Natural killer cell (primary cell): ENCODE measurements at regions not wholly inside any gene's neighbourhood (a gene's known extent, or its start where the extent isn't known, plus 50 kb on each side); places are given as distances from the start of the nearest gene placed in this dataset.

ENCODE experiments used
- ATAC-seq, 3 donors: fragments of 150-1000 bp in 2 of 3; fragments of 200-7000 bp in 1 of 3; cut with Tn5 transposase; 1 replicate in 1 of 3; 2 replicates in 2 of 3; pipeline ENCODE4 v1.10.0; 2021; ENCODE audit warnings: mild to moderate bottlenecking in 2 of 3, moderate library complexity in 2 of 3
- DNase-seq, 2 donors: peaks; one replicate each; pipeline versions ENCODE4 v3.0.0 to v3.0.0-alpha.2; 2013 to 2021; ENCODE audit warnings: mixed read lengths in 1 of 2
- H3K27ac ChIP-seq: one replicate; pipeline ENCODE4 v1.5.1; 2013; ENCODE audit warnings: mild to moderate bottlenecking, low read length
- H3K27me3 ChIP-seq: one replicate; pipeline ENCODE4 v1.6.1; 2013; ENCODE audit warnings: low read length; ENCODE audit not compliant: control insufficient read depth, insufficient read depth
- H3K36me3 ChIP-seq: one replicate; pipeline ENCODE4 v1.6.1; 2013; ENCODE audit warnings: low read length; ENCODE audit not compliant: control insufficient read depth, insufficient read depth
- H3K4me1 ChIP-seq: one replicate; pipeline ENCODE4 v1.6.1; 2013; ENCODE audit warnings: low read length; ENCODE audit not compliant: control insufficient read depth, insufficient read depth
- H3K4me3 ChIP-seq: one replicate; pipeline ENCODE4 v1.5.1; 2013; ENCODE audit warnings: low read length
- H3K9me3 ChIP-seq: one replicate; pipeline ENCODE4 v1.6.1; 2013; ENCODE audit warnings: low read length; ENCODE audit not compliant: control insufficient read depth, insufficient read depth
- H3K27ac Mint-ChIP-seq, 2 donors: one replicate each; pipeline ENCODE4 v1.8.0; 2022; ENCODE audit warnings: mild to moderate bottlenecking in 2 of 2, mixed read lengths in 2 of 2, moderate library complexity in 1 of 2
- H3K27me3 Mint-ChIP-seq, 2 donors: one replicate each; pipeline ENCODE4 v1.8.0; 2022; ENCODE audit warnings: low read depth in 2 of 2, mixed read lengths in 2 of 2
- H3K36me3 Mint-ChIP-seq: one replicate; pipeline ENCODE4 v1.8.0; 2022; ENCODE audit warnings: mixed read lengths
- H3K4me1 Mint-ChIP-seq, 2 donors: one replicate each; pipeline ENCODE4 v1.8.0; 2022; ENCODE audit warnings: mixed read lengths in 2 of 2
- H3K4me3 Mint-ChIP-seq: one replicate; pipeline ENCODE4 v1.8.0; 2022; ENCODE audit warnings: mild to moderate bottlenecking, moderate library complexity, mixed read lengths
- H3K9me3 Mint-ChIP-seq, 2 donors: one replicate each; pipeline ENCODE4 v1.8.0; 2022; ENCODE audit warnings: mixed read lengths in 2 of 2
- WGBS: methylation state at CpG from one replicate; pipeline ENCODE4 v1.1.7; 2013; ENCODE audit warnings: missing lambda C conversion rate; ENCODE audit not compliant: insufficient coverage; 5-methylcytosine and 5-hydroxymethylcytosine counted together
- intact Hi-C: fragments of 100-400 bp; cut with micrococcal nuclease; formaldehyde crosslinking; loops from one replicate; pipeline ENCODE4 v1.14.2; 2022
- TF ChIP-seq, protein P1 (sequence below): fragments of 200-600 bp; IDR thresholded peaks from one replicate; pipeline ENCODE4 v1.8.0; 2022; ENCODE audit warnings: antibody characterized with exemption

DNA sequence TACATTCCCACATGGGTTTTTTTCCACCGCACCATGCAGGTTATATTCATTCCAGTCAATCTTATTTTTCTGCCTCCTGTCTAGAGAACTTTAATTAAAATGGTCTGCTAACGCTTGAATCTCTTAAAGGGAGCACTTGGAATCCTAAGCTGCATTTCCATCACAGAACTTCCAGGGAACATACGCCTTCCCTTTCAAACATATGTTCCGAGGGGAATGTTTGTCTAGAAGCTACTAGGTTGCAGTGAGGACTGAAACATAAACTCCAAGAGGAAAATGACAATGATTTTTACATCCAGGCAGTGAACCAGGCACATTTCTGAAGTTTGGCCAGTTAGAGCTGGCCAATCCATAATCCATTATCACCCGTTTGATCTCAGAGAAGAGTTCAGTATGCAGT lies 375.5 kb upstream of the NRP1 start:
- Mint-ChIP-seq H3K4me3 (no peak overlapping the region), H3K9me3 (no peaks in the 10 kb centered on the region)
- 91% methylated on average over 5 of the region's 5 CpGs for WGBS

DNA sequence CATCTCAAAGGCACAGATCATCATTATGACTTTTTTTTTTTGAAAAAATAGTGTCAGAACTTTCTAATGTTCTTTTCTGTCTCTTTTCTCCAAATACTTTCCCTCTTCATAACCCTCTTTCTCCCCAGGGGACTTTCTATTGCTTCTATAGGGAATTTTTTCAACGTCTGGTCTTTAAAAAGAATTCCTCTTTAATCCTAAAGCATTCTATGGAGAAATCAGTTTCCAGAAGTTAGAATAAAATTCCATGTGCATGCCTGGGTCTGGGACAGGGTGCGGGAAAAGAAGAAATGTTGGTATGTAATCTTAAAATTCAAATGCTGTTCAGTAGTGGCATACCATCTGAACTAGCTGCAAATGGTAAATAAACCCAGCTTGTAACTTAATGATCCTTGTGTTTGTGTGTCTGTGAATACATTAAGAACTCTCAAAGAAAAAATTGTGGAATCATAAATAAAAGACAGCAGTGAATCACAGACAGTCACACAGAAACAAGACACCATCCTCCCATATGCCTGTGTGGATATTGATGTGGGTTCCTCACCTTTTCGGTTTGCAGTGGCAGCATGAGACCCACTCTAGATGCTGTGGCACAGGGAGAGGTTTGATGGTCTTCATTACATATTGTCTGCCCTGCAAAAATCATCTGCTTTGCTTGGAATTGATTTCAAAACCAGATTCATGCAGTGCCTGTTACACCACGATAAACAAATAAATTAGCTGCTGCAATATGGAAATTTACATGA lies 374.7 kb upstream of the NRP1 start:
- Histone ChIP-seq H3K4me3 (no peak overlapping the region), H3K36me3 (no peaks in the 10 kb centered on the region), H3K27ac (no peak overlapping the region), H3K4me1 (no peaks in the 10 kb centered on the region), H3K9me3 (no peaks in the 10 kb centered on the region), H3K27me3 (no peaks in the 10 kb centered on the region)
- intact Hi-C loops = no loop called here
- Mint-ChIP-seq H3K4me3 (no peak overlapping the region), H3K36me3 (no peaks in the 10 kb centered on the region), H3K27ac (no peak overlapping the region), H3K9me3 (no peaks in the 10 kb centered on the region), H3K27me3 (peaks cover 20 to 43% of the 10 kb centered on the region in 2 donors), H3K4me1 (no peaks in the 10 kb centered on the region)
- ATAC-seq = no peak
- TF ChIP-seq, protein P1, sequence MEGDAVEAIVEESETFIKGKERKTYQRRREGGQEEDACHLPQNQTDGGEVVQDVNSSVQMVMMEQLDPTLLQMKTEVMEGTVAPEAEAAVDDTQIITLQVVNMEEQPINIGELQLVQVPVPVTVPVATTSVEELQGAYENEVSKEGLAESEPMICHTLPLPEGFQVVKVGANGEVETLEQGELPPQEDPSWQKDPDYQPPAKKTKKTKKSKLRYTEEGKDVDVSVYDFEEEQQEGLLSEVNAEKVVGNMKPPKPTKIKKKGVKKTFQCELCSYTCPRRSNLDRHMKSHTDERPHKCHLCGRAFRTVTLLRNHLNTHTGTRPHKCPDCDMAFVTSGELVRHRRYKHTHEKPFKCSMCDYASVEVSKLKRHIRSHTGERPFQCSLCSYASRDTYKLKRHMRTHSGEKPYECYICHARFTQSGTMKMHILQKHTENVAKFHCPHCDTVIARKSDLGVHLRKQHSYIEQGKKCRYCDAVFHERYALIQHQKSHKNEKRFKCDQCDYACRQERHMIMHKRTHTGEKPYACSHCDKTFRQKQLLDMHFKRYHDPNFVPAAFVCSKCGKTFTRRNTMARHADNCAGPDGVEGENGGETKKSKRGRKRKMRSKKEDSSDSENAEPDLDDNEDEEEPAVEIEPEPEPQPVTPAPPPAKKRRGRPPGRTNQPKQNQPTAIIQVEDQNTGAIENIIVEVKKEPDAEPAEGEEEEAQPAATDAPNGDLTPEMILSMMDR = no peak
- no peak for DNase-seq
- 82% methylated on average over 3 of the region's 4 CpGs for WGBS

More for the DNA sequence above, 375.5 kb upstream of the NRP1 start:
- Mint-ChIP-seq H3K36me3 (no peaks in the 10 kb centered on the region), H3K4me1 (no peaks in the 10 kb centered on the region), H3K27ac (no peak overlapping the region), H3K27me3 (peaks cover 20 to 44% of the 10 kb centered on the region in 2 donors)
- no peaks in the 10 kb centered on the region for H3K27me3 ChIP-seq
- H3K4me1 ChIP-seq = no peaks in the 10 kb centered on the region
- no peak for DNase-seq
- H3K4me3 ChIP-seq = no peak overlapping the region
- intact Hi-C loops = no loop called here
- H3K27ac ChIP-seq = no peak overlapping the region
- TF ChIP-seq, protein P1 = no peak
- H3K36me3 ChIP-seq = no peaks in the 10 kb centered on the region
- ATAC-seq = no peak
- no peaks in the 10 kb centered on the region for H3K9me3 ChIP-seq

DNA sequence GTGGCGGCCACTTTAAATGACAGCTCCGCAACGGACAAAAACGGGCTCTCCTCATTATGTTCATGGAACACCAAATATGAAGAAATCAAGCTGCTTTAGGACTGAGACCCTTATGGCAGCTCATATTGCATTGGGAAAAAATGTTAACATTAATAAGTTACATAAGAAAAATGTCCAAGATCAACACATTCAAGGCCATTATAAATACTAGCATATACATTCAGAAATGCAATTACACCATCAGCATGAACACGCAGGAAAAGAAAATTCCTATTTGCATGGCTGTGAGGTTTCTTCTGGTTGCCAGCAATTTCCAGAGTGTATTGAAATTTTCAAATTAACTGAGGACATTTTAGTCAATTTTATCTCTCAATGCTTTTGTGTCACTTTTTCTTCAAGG lies 374.1 kb upstream of the NRP1 start:
- ATAC-seq = no peak
- WGBS = 100% methylated on average over 5 of the region's 5 CpGs
- Histone ChIP-seq H3K27ac (no peak overlapping the region), H3K36me3 (no peaks in the 10 kb centered on the region), H3K4me3 (no peak overlapping the region), H3K9me3 (no peaks in the 10 kb centered on the region), H3K27me3 (no peaks in the 10 kb centered on the region), H3K4me1 (no peaks in the 10 kb centered on the region)
- Mint-ChIP-seq H3K36me3 (no peaks in the 10 kb centered on the region), H3K4me3 (no peak overlapping the region), H3K27me3 (peaks cover 20 to 40% of the 10 kb centered on the region in 2 donors), H3K9me3 (no peaks in the 10 kb centered on the region), H3K27ac (no peak overlapping the region), H3K4me1 (no peaks in the 10 kb centered on the region)
- intact Hi-C loops = no loop called here
- DNase-seq = no peak
- TF ChIP-seq, protein P1 = no peak

DNA sequence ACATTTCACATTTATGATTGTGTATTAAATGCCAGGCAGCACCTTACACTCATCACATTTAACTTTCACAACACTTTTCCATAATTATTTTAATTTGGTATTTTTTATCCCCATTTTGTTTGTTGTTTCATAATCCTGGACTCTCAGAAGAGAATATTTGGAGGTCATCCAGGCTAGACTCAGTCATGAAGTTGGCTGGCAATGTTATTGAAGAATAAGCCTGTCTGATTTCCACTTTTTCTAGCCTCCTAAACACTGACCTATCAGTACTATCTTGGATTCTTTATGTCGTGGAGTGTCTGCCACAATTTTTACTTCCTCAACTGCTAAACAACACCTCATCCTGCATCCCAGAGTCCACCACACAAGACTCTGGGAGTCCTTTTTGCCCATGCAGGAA lies 372.3 kb upstream of the NRP1 start:
- no peak overlapping the region for H3K4me3 Mint-ChIP-seq
- DNase-seq = no peak
- TF ChIP-seq, protein P1 = no peak
- no peaks in the 10 kb centered on the region for H3K4me1 ChIP-seq
- ATAC-seq = no peak
- intact Hi-C loops = no loop called here
- no peaks in the 10 kb centered on the region for H3K27me3 ChIP-seq
- H3K9me3 ChIP-seq = no peaks in the 10 kb centered on the region
- 83% methylated on average over 1 of the region's 1 CpG for WGBS
- no peaks in the 10 kb centered on the region for H3K4me1 Mint-ChIP-seq
- H3K4me3 ChIP-seq = no peak overlapping the region
- H3K36me3 ChIP-seq = no peaks in the 10 kb centered on the region
- no peak overlapping the region for H3K27ac ChIP-seq
- no peaks in the 10 kb centered on the region for H3K9me3 Mint-ChIP-seq
- peaks cover 14 to 45% of the 10 kb centered on the region in 2 donors for H3K27me3 Mint-ChIP-seq
- no peak overlapping the region for H3K27ac Mint-ChIP-seq
- H3K36me3 Mint-ChIP-seq = no peaks in the 10 kb centered on the region
